Osteoblast (primary cell): ENCODE measurements at regions not wholly inside any gene's neighbourhood (a gene's known extent, or its start where the extent isn't known, plus 50 kb on each side); places are given as distances from the start of the nearest gene placed in this dataset.

ENCODE experiments used
- DNase-seq: peaks from one replicate; pipeline ENCODE4 v3.0.0; 2011; ENCODE audit warnings: low spot score, mixed read lengths; ENCODE audit not compliant: insufficient read length; ENCODE audit errors: missing footprints
- H2AFZ ChIP-seq: 2 replicates; pipeline ENCODE4 v1.6.0; 2011; ENCODE audit warnings: mild to moderate bottlenecking, low read length
- H3K27ac ChIP-seq: 2 replicates; pipeline ENCODE4 v1.5.1; 2011; ENCODE audit warnings: mild to moderate bottlenecking, low read depth, low read length, moderate library complexity
- H3K27me3 ChIP-seq: 2 replicates; pipeline ENCODE4 v1.6.0; 2012; ENCODE audit warnings: mild to moderate bottlenecking, control low read depth, inconsistent platforms, low read length, moderate library complexity; ENCODE audit not compliant: insufficient read depth
- H3K36me3 ChIP-seq: 2 replicates; pipeline ENCODE4 v1.5.1; 2011; ENCODE audit warnings: mild to moderate bottlenecking, low read length, control low read depth, moderate library complexity; ENCODE audit not compliant: insufficient read depth
- H3K4me1 ChIP-seq: 2 replicates; pipeline ENCODE4 v1.5.1; 2011; ENCODE audit warnings: mild to moderate bottlenecking, low read length, control low read depth, moderate library complexity; ENCODE audit not compliant: insufficient read depth
- H3K4me2 ChIP-seq: 2 replicates; pipeline ENCODE4 v1.6.0; 2011; ENCODE audit warnings: mild to moderate bottlenecking, low read length; ENCODE audit not compliant: insufficient read depth
- H3K4me3 ChIP-seq: fragments of 200-600 bp; sonication (generic); 3 replicates; pipeline ENCODE4 v1.5.1; 2012; ENCODE audit warnings: mild to moderate bottlenecking, low read length, inconsistent platforms; ENCODE audit not compliant: insufficient read depth
- H3K79me2 ChIP-seq: 2 replicates; pipeline ENCODE4 v1.6.0; 2012; ENCODE audit warnings: mild to moderate bottlenecking, low read length, control low read depth, inconsistent platforms; ENCODE audit not compliant: insufficient read depth
- H3K9me3 ChIP-seq: 2 replicates; pipeline ENCODE4 v1.5.1; 2011; ENCODE audit warnings: low read depth, low read length, control low read depth
- H4K20me1 ChIP-seq: 2 replicates; pipeline ENCODE4 v1.6.0; 2012; ENCODE audit warnings: mild to moderate bottlenecking, low read length, control low read depth; ENCODE audit not compliant: insufficient read depth
- CTCF ChIP-seq: IDR thresholded peaks from 2 replicates; pipeline ENCODE4 v1.5.1; 2011; ENCODE audit warnings: mild to moderate bottlenecking, low read depth, low read length, moderate library complexity; ENCODE audit errors: extremely low read depth

GRCh38 chr1:90393025-90393424 is 324.1 kb downstream of the BARHL2 start:
- no peak overlapping the region for H3K4me3 ChIP-seq
- no peak overlapping the region for H3K4me2 ChIP-seq
- H4K20me1 ChIP-seq, result no peaks in the 10 kb centered on the region
- no peaks in the 10 kb centered on the region for H3K9me3 ChIP-seq
- no peak for DNase-seq
- H3K27me3 ChIP-seq, result no peaks in the 10 kb centered on the region
- no peak overlapping the region for H3K27ac ChIP-seq
- no peaks in the 10 kb centered on the region for H3K36me3 ChIP-seq
- no peaks in the 10 kb centered on the region for H3K79me2 ChIP-seq
- no peak for TF ChIP-seq CTCF
- no peak overlapping the region for H2AFZ ChIP-seq
- no peaks in the 10 kb centered on the region for H3K4me1 ChIP-seq

GRCh38 chr1:90391126-90391525 is 326.0 kb downstream of the BARHL2 start:
- Histone ChIP-seq H4K20me1 (no peaks in the 10 kb centered on the region), H3K79me2 (no peaks in the 10 kb centered on the region), H3K27ac (no peak overlapping the region), H3K36me3 (no peaks in the 10 kb centered on the region), H3K4me2 (no peak overlapping the region), H3K9me3 (no peaks in the 10 kb centered on the region), H3K4me3 (no peak overlapping the region), H3K27me3 (no peaks in the 10 kb centered on the region), H3K4me1 (peaks cover 16% of the 10 kb centered on the region), H2AFZ (no peak overlapping the region)
- DNase-seq, result no peak
- TF ChIP-seq CTCF, result no peak

- Histone ChIP-seq H4K20me1 (no peaks in the 10 kb centered on the region), H3K27ac (peak overlapping the region; percentile 61), H3K9me3 (no peaks in the 10 kb centered on the region), H3K4me1 (peaks cover 16% of the 10 kb centered on the region), H3K4me2 (peak overlapping the region; percentile 27), H3K27me3 (no peaks in the 10 kb centered on the region), H3K4me3 (no peak overlapping the region), H2AFZ (peak overlapping the region; percentile 61), H3K79me2 (no peaks in the 10 kb centered on the region), H3K36me3 (no peaks in the 10 kb centered on the region)
- TF ChIP-seq CTCF, result no peak
- DNase-seq, result no peak
Measured at GRCh38 chr1:90387805-90388204, 329.3 kb downstream of the BARHL2 start.

GRCh38 chr1:90386899-90387720 is 330.0 kb downstream of the BARHL2 start:
- Histone ChIP-seq H3K27me3 (no peaks in the 10 kb centered on the region), H3K9me3 (no peaks in the 10 kb centered on the region), H3K79me2 (no peaks in the 10 kb centered on the region), H3K4me1 (peaks cover 16% of the 10 kb centered on the region), H3K27ac (peak overlapping the region; percentile 61), H3K4me2 (peak overlapping the region; percentile 27), H4K20me1 (no peaks in the 10 kb centered on the region), H3K4me3 (no peak overlapping the region), H3K36me3 (no peaks in the 10 kb centered on the region), H2AFZ (peak overlapping the region; percentile 61)
- DNase-seq, result no peak
- TF ChIP-seq CTCF, result no peak
